ENCODE measurements at regions not wholly inside any gene's neighbourhood (a gene's known extent, or its start where the extent isn't known, plus 50 kb on each side); places are given as distances from the start of the nearest gene placed in this dataset.

- intact Hi-C loops (cut with DNase I): no loop called here
- no peak for DNase-seq (ENCODE audit: low spot score)
Observed at GRCh38 chr13:104021806-104022397, 955.7 kb upstream of the SLC10A2 start.

- DNase-seq (ENCODE audit: low spot score): no peak
- intact Hi-C loops (cut with DNase I): no loop called here
Observed at GRCh38 chr13:104017317-104017716, 951.1 kb upstream of the SLC10A2 start.

- DNase-seq (ENCODE audit: low spot score): no peak
Observed at GRCh38 chr13:104015646-104016396, 949.6 kb upstream of the SLC10A2 start.

GRCh38 chr13:104014803-104015645 lies 948.8 kb upstream of the SLC10A2 start:
- intact Hi-C loops (cut with DNase I): no loop called here
- DNase-seq (ENCODE audit: low spot score): no peak

More at GRCh38 chr13:104015646-104016396, 949.6 kb upstream of the SLC10A2 start:
- intact Hi-C loops (cut with DNase I): no loop called here

DNA sequence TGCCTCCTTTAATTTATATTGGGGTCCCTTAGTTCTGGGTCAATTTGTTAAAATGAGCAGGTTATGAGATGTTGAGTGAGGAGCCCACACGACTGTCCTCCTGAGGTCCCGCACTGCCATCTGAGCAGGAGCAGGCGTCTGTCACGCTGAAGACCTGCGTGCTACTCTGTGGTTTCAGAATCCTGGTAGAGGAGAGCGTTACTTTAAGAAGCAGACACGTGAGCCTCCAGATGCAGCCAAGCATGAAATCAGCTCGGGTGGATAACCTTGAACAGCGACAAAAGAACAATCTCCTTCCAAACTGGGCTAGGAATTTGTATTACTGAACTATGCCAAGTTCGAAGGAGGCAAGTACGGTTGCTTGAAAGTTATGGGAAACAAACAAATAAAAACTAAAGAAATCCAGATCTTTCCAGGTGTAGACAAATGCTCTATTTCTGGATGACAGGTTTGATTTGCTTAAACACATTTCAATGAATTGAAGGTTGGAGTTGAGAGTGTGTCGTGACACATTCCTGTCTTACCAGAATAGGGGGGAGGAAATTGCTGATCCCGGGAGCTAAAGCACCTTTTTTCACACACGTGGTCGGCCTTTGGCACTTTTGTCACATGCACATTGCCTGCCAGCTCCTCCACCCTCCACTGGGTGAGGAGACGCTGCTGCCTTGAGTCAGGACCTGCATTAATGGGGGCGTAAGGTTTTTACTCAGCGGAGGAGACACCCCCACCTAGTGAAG lies 945.5 kb upstream of the SLC10A2 start:
- no peak for DNase-seq (ENCODE audit: low spot score)
- intact Hi-C loops (cut with DNase I): no loop called here

- DNase-seq (ENCODE audit: low spot score): no peak
- intact Hi-C loops (cut with DNase I): no loop called here
Observed at GRCh38 chr13:104008541-104009435, 942.6 kb upstream of the SLC10A2 start.

DNA sequence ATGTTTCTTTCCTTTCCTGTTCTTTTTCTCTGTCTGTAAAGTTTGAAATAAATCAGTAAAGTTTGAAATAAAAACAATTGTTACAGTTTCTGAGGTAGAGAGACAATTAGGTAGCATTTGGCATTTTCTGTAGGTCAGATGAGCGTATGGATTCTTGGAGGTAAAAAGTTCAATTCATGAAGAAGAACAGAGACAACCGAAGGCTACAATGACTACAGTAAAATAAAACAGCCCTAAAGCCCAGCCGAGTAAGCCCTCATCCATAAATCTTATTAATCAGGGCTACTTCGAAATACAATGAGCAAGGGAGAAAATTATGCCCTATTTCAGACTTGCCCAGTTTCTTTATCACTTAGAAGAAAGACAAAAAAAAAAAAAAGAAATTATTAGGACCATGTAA lies 941.9 kb upstream of the SLC10A2 start:
- intact Hi-C loops (cut with DNase I): no loop called here
- DNase-seq (ENCODE audit: low spot score): no peak

DNA sequence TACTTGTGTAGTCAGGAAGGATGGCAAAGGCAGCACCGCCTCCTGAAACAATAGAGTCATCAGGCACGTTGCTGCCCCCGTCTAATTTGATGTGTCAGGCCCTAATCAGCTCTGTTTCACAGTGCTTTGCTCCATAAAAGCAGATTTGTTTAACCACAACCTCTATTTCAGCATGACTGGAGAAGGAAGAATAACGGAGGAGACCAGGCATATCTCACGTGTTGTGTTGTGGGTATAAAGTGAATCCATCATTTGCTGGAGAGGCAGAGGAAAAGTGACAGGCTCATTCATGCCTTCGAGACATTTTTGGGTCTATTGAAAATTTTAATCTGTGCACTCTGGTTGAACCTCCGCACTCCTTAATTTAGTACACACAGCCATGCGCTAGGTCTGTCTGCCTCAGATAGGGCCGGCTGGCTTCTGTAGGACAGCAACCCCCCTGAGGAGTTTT lies 940.4 kb upstream of the SLC10A2 start:
- DNase-seq (ENCODE audit: low spot score): no peak
- intact Hi-C loops (cut with DNase I): no loop called here

DNA sequence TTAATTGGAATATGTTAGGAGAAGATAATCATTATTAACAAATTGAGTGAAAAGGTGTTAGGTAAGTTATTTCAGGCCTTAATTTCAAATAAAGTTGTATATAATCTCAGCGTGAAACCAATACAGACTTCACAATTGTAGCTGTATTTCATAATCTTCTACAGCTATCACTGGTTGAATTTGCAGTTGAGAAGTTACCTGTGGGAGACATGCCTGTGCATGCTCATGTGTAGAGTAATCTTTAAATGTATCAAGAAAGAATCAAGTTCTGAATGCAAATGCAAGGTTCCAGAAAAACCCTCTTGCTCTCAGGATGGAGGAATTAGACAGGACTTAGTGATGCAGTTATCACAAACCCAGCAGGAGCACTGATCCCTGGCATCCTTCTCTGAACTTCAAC lies 938.4 kb upstream of the SLC10A2 start:
- intact Hi-C loops (cut with DNase I): loop anchor here in 1 of 2 donors (5.0 kb wide), 1 partner anchor 1588 kb away; no protein-coding TSS in a partner anchor
- DNase-seq (ENCODE audit: low spot score): no peak

- DNase-seq (ENCODE audit: low spot score): no peak
- intact Hi-C loops (cut with DNase I): loop anchor here in 1 of 2 donors (5.0 kb wide), 1 partner anchor 1590 kb away; no protein-coding TSS in a partner anchor
Observed at GRCh38 chr13:104002216-104002615, 936.0 kb upstream of the SLC10A2 start.

DNA sequence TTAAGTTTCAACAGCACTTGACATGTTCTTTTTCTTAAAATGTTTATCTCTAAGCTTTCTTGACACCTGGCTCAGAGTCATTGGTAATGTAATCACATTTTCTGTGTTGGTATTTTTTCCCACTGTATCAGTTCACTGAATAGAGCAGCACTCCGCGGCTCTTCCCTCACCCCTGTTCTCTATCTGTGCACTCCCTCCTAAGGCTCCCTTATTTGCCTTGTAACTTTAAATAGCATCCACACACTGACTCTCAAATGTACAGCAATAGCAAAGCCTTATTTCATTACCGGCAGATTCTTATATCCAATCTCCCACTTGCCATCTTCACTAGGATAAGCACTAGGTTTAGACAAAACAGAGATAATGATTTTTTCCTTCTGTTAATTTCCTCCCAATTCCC lies 935.5 kb upstream of the SLC10A2 start:
- intact Hi-C loops (cut with DNase I): loop anchor here in 1 of 2 donors (5.0 kb wide), 1 partner anchor 1591 kb away; no protein-coding TSS in a partner anchor
- DNase-seq (ENCODE audit: low spot score): no peak

- DNase-seq (ENCODE audit: low spot score): no peak
- intact Hi-C loops (cut with DNase I): loop anchor here in 1 of 2 donors (10.0 kb wide), 1 partner anchor 1928 kb away; no protein-coding TSS in a partner anchor
Observed at GRCh38 chr13:103996733-103997132, 930.5 kb upstream of the SLC10A2 start.

DNA sequence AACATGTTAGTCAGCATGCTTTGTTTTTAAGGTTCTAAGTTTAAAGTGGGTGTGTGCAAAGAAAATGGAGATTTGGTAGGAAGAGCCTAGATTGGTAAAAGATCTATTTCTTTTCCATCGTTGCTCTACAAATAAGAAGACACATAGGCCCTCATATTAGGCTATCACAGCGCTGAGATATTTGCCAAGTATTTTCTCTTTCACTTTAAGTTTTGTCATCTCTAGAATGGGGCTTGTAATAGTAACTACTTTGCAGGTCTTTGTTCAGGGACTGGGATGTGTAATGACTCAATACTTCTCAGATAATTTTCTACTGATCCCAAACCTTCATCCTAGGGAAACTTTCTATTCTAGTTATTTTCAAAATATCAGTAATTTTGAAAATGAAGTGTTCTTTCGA lies 917.7 kb upstream of the SLC10A2 start:
- intact Hi-C loops (cut with DNase I): no loop called here

GRCh38 chr13:103976371-103976770 lies 910.2 kb upstream of the SLC10A2 start:
- no peak for DNase-seq (ENCODE audit: low spot score)
- intact Hi-C loops (cut with DNase I): no loop called here

More for the DNA sequence above, 917.7 kb upstream of the SLC10A2 start:
- no peak for DNase-seq (ENCODE audit: low spot score)

GRCh38 chr13:103973740-103974139 lies 907.5 kb upstream of the SLC10A2 start:
- intact Hi-C loops (cut with DNase I): loop anchor here in 1 of 2 donors (5.0 kb wide), 1 partner anchor 189 kb away; no protein-coding TSS in a partner anchor
- DNase-seq (ENCODE audit: low spot score): no peak

- intact Hi-C loops (cut with DNase I): loop anchor here in 1 of 2 donors (5.0 kb wide), 1 partner anchor 193 kb away; no protein-coding TSS in a partner anchor
- DNase-seq (ENCODE audit: low spot score): no peak
Observed at GRCh38 chr13:103969520-103970050, 903.4 kb upstream of the SLC10A2 start.

- intact Hi-C loops (cut with DNase I): no loop called here
- DNase-seq (ENCODE audit: low spot score): no peak
Observed at GRCh38 chr13:103965506-103966243, 899.5 kb upstream of the SLC10A2 start.

Measured in posterior vena cava (tissue), 2 donors.